GM20000 (cell line): ENCODE measurements at regions not wholly inside any gene's neighbourhood (a gene's known extent, or its start where the extent isn't known, plus 50 kb on each side); places are given as distances from the start of the nearest gene placed in this dataset.

Source experiments
- DNase-seq: peaks from one replicate; pipeline ENCODE4 v3.0.0; 2012; ENCODE audit warnings: low spot score
- CTCF ChIP-seq: IDR thresholded peaks from 2 replicates; pipeline ENCODE4 v1.5.1; 2012; ENCODE audit warnings: mild to moderate bottlenecking, control low read depth; ENCODE audit errors: extremely low read depth, missing control alignments

- no peak for DNase-seq
- no peak for TF ChIP-seq CTCF
Observed at GRCh38 chr4:115249808-115250207, 136.4 kb upstream of the NDST4 start.

- no peak for TF ChIP-seq CTCF
- no peak for DNase-seq
Observed at GRCh38 chr4:115234405-115235093, 121.1 kb upstream of the NDST4 start.

GRCh38 chr4:115233600-115233999, 120.2 kb upstream of the NDST4 start:
- TF ChIP-seq CTCF: no peak
- DNase-seq: no peak

GRCh38 chr4:115229873-115230272, 116.5 kb upstream of the NDST4 start:
- TF ChIP-seq CTCF: no peak
- DNase-seq: no peak

- DNase-seq: no peak
- no peak for TF ChIP-seq CTCF
Observed at GRCh38 chr4:115228851-115229250, 115.4 kb upstream of the NDST4 start.

- no peak for TF ChIP-seq CTCF
Observed at GRCh38 chr4:115222061-115222460, 108.6 kb upstream of the NDST4 start.

GRCh38 chr4:115219862-115220261, 106.4 kb upstream of the NDST4 start:
- no peak for DNase-seq
- no peak for TF ChIP-seq CTCF

More at GRCh38 chr4:115222061-115222460, 108.6 kb upstream of the NDST4 start:
- no peak for DNase-seq
